HG03280 (cell line): ENCODE measurements at regions not wholly inside any gene's neighbourhood (a gene's known extent, or its start where the extent isn't known, plus 50 kb on each side); places are given as distances from the start of the nearest gene placed in this dataset.

Experiments
- ATAC-seq: cut with Tn5 transposase; IDR thresholded peaks from one replicate; pipeline ENCODE4 v1.9.1; 2021; ENCODE audit warnings: mild to moderate bottlenecking, moderate library complexity; ENCODE audit not compliant: unreplicated experiment

DNA sequence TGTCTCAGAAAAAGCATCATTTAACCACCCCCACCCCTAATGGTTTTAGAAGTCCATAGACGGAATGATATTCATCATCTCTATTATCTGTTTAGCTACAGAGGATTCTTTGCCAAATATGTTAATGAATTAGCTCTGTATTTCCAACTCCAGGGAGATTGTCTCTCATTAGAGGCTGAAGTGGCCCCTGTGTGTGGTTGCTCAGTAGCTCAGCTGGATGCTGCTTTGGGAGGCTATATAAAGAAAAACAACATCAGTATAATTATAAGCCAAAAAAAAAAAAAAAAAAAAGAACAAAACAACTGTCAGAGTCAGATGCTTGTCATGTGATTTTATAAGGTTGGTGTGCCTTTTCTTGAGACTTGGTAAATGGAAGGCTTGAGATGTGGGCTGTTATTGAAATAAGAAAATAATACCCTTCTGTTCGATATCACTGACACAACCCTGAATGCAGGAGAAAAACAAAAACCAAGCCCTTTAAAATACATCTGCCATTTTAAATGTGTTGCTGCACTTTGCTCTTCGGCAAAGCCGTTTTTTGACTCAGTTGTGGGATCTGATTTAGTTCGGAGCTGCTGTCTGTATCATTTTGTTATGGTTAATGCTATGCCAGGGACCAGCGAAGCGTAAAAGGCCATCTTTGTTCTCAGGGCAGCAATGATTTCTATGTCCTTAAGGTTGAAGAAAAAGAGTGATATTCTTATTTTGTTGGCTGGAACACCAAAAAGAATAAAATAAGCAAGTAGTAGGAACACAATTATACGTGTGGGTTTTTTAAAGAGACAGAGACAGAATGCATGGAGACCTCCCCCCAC is 422.6 kb downstream of the QKI start:
- ATAC-seq = no peak

DNA sequence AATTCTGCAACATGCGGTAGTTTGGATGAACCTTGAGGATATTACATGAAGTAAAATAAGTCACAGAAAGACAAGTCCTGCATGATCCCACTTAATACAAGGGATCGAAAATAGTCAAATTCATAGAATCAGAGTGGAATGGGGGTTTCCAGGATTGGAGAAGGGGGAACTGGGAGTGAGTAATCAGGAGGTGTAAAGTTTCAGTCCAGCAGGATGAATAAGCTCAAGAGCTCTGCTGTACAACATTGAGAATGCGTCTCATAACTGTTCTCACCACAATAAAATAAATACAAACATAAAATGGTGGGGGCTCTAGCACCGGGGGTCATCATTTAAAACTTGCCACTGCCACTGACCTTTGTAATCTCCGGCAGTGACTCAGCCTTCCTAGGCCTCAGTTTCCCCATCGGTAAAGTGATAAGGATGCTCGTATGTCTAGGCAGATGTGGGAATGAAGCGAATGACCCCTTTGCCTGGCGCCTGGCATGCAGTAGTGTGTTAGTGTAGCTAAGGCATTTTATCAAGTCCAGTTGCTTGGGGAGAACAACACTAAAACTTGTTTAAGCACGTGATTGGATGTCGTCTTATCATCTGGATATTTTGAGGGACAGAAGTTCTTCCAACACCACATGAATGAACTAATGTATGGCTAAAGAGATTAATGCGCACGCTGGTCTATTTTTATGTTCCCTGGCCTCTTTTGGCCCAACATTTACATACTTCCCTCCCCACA is 421.1 kb downstream of the QKI start:
- ATAC-seq = no peak

- ATAC-seq = no peak
Measured at GRCh38 chr6:163834226-163834970, 419.9 kb downstream of the QKI start.

GRCh38 chr6:163831736-163832135 is 417.2 kb downstream of the QKI start:
- ATAC-seq = no peak

DNA sequence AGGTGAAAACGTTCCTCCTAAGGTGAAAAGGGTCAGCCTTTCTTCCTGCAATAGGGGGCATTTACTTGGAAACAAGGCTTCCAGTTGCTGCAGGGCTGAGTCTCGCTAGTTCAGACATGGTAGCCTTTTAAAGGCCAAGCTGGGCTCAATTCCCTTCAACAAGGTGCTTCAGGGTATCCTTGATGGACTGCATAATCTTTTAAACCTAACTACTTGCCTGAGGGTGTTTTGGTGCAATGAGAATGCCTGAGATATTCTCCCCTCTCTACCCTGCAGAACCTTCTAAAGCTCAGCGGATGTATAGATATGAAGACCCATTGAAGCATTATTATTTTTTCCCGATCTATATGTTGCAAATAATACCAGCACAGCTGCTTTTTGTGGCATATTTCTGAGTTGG is 416.1 kb downstream of the QKI start:
- ATAC-seq = no peak

GRCh38 chr6:163828038-163828795 is 413.7 kb downstream of the QKI start:
- no peak for ATAC-seq

DNA sequence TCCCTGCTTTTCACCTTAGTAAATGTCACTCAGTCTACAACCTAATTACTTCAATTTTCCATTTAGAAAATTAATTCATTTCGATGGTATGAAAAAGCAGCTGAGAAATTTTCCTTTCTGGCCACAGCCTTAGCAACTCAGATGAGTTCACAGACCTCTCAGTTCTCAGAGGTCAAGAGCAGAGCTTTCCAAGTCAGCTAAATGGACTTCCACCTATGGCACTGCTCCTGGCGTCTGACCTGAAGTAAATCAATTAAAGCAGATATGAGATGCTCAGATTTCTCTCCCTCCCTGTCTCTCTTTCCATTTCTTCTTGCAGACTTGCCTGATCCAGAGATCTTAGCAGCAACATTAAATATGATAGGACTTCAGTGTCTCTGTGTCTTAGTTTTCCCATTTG is 412.6 kb downstream of the QKI start:
- no peak for ATAC-seq

DNA sequence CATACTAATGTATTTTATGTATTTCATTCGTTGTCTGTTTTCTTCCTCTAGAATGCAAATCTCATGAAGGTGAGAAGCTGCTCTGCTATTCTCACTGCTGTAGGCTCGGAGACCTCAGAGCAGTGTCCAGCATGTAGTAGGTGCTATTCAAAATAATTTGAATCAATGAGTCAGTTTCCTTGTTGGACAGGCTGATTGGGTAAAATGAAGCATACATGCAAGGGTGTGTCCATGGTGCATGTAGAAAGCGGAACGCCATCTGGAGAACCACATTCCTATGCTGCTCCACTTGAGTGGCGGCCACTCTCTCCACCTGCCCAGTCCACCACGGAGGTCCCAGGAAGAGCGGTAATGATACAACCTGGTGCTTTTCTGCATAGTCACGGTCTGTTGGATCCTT is 412.1 kb downstream of the QKI start:
- no peak for ATAC-seq

DNA sequence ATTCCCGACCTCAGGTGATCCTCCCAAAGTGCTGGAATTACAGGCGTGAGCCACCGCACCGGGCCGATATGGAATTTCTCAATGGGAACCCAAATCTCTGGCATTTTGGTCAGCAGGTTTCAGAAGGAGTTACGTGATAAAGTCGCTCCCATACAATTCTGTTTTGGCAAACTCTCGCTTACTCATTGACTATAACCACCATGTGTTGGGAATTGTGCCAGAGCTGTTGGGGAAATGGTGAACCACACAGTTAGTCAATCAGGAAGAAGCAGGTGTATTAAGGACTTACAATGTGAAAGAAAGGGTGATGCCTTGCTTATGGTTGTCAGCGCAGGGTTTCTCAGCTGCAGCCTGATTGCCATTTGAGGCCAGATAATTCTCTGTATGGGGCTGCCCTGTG is 410.5 kb downstream of the QKI start:
- ATAC-seq = no peak

- ATAC-seq = no peak
Measured at GRCh38 chr6:163823577-163823976, 409.1 kb downstream of the QKI start.

GRCh38 chr6:163820745-163821458 is 406.4 kb downstream of the QKI start:
- ATAC-seq = no peak

DNA sequence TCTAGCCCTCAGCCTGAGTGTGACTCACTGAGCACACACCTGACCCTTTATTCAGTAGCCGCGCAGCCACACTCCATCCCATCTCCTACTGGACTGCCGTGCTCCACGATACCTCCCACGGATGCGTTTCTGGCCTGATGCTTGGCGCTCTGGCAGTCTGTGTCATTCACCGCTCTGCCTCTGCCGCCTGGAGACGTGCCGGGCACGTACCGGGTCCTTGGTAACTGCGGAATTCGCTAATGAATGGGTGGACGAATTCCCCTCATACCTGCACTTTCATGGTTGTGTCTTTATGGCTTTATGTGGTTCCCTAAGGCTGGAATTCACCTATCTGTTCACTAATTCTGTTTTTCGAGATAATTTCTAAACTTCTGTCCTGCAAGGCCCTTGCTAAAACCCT is 405.7 kb downstream of the QKI start:
- ATAC-seq = no peak

- ATAC-seq = no peak
Measured at GRCh38 chr6:163818719-163819118, 404.2 kb downstream of the QKI start.

GRCh38 chr6:163816441-163816840 is 401.9 kb downstream of the QKI start:
- ATAC-seq = no peak

DNA sequence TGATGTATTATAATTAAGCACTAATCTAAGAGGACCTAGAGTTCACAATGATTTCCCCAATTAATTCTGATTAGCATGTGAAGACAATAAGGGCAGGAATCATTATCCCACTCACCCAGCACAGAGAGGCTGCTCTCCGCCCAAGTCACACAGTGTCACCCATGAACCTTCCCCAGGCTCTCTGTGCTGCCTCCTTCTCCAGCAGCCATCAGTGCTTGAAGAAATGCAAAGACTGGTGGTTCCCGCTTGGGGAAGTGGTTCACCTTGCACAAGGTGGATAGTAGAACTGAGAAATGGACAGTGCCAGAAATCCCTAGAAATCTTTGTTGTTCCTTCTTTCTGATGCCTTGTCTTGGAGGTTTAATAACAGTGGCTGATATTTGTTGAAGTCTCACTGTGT is 401.3 kb downstream of the QKI start:
- ATAC-seq = no peak

GRCh38 chr6:163814494-163815364 is 400.2 kb downstream of the QKI start:
- no peak for ATAC-seq

DNA sequence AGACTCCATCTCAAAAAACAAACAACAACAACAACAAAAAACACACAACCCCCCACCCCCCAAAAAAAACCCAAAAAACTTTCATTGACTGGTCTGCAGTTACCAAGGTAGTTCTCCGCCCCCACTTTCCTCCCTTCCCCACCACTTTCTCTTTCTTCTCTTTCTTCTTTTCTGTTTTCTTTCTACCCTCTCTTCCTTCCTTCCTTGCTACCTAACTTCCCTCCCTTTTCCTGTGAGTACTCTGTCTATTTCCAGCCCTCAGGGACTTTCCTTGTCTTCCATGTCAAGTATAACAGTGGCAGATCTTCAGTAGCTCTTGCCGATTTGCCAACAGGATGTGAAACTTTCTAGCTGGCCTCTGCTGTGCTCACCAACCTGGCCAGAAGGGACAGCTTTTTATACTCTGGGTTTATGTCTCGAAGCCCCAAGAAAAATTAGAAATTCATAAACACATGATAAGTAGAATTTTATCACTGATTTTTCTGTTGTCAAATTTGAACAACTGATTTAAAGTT is 399.5 kb downstream of the QKI start:
- no peak for ATAC-seq

GRCh38 chr6:163811317-163811716 is 396.8 kb downstream of the QKI start:
- no peak for ATAC-seq

- ATAC-seq = no peak
Measured at GRCh38 chr6:163809364-163809763, 394.8 kb downstream of the QKI start.
